ENCODE measurements at regions not wholly inside any gene's neighbourhood (a gene's known extent, or its start where the extent isn't known, plus 50 kb on each side); places are given as distances from the start of the nearest gene placed in this dataset.

GRCh38 chr1:234833118-234833517 is 223.1 kb upstream of the IRF2BP2 start:
- TF ChIP-seq REST (IDR thresholded peaks at IDR 0.05; ENCODE audit: low read depth, low read length) (no peak), EP300 (IDR thresholded peaks at IDR 0.05; ENCODE audit: borderline replicate concordance in 1 of 2, low read depth in 1 of 2, low read length in 1 of 2) (no peak), POLR2AphosphoS5 (IDR thresholded peaks at IDR 0.05; ENCODE audit: low read depth, low read length) (no peak), RCOR1 (IDR thresholded peaks at IDR 0.05; ENCODE audit: low read length) (no peak), CTCF (IDR thresholded peaks at IDR 0.05) (no peak), GATA2 (CRISPR knock-in tag; IDR thresholded peaks at IDR 0.05) (no peak), CHD2 (IDR thresholded peaks at IDR 0.05; ENCODE audit: low read length, partially characterized antibody) (no peak), IRF3 (IDR thresholded peaks at IDR 0.05; ENCODE audit: low read depth, low read length) (no peak), JUND (IDR thresholded peaks at IDR 0.05) (no peak), USF2 (IDR thresholded peaks at IDR 0.05; ENCODE audit: borderline replicate concordance, low read depth, low read length) (no peak), NFIC (IDR thresholded peaks at IDR 0.05; ENCODE audit: borderline replicate concordance) (no peak), SMC3 (IDR thresholded peaks at IDR 0.05; ENCODE audit: low read depth, low read length) (no peak), FOXM1 (IDR thresholded peaks at IDR 0.05; ENCODE audit: low read depth) (no peak), FOXJ3 (CRISPR knock-in tag; IDR thresholded peaks at IDR 0.05) (no peak)

All from SK-N-SH (cell line).